RCC 7860 (cell line): ENCODE measurements at regions not wholly inside any gene's neighbourhood (a gene's known extent, or its start where the extent isn't known, plus 50 kb on each side); places are given as distances from the start of the nearest gene placed in this dataset.
A peak's percentile ranks its signal among the peaks of the same experiment; 100 is the strongest.
"Not testable (repeated sequence)": the region's sequence is repeated elsewhere in the genome, so short reads cannot be mapped to it uniquely, and the experiment has no call there.

Experiments used
- DNase-seq: peaks from one replicate; pipeline ENCODE4 v3.0.0-alpha.2; 2015; ENCODE audit warnings: low spot score
- FAIRE-seq: peaks from 2 replicates; lab custom pipeline; 2012; peaks lifted over from hg19 to GRCh38; lab: Jason Lieb, UNC

DNA sequence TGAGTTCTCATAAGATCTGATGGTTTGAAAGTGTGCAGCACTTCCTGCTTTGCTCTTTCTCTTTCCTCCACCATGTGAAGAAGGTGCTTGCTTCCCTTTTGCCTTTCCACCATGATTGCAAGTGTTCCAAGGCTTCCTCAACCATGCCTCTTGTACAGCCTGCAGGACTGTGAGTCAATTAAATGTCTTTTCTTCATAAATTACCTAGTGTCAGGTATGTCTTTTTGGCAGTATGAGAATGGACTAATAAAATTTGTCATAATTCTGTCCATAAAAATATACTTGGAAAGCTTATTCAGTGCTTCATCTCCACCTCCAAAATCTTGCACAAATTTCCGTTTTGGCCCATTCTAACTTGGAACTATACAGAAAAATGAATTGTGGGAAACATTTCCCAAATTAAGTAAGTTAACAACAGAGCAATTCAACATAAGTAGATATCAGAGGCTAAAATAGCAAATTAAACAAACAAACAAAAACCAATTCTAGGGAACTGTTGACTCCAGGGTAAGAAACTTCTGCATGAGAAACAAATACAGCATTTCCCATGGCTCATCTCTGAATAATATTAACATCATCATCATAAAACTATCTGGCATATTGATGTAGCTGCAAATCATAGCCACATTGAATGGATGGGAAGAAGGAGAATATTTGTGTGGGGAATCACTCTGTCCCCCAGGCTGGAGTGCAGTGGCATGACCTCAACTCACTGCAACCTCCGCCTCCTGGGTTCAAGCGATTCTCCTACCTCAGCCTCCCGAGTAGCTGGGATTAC is 459.5 kb upstream of the FAR2 start:
- DNase-seq (no peak), FAIRE-seq (no peak)

DNA sequence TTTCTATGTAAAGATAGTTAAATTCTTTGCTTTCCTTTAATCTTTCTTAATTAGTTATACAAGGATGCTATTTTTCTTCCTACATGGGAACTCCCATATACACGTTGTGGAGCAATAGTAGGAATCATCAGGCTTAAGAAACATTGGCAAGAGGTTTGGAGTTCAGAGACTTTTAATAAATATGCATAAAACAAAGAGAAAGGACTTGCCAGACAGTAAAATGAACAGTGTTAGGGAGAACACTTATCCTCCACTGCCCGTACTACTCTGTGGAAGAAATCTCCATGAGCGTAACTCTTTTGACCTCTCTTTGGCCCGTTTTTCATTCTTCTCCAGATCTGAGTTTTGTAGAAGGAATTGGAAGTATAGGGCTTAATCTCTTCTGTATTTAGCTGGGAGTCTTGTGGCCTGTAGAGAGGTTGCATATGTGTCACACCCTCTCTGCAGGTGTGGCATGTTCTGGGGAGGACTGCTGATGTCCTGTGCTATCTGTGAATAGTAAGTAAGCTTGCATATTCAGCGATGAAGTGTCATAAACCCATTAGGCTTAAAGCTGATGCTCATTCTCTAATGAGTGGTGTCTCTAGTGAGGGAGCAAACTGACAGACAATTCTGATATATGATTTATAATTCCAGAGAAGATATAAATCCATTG is 455.4 kb upstream of the FAR2 start:
- FAIRE-seq = no peak
- DNase-seq = no peak

DNA sequence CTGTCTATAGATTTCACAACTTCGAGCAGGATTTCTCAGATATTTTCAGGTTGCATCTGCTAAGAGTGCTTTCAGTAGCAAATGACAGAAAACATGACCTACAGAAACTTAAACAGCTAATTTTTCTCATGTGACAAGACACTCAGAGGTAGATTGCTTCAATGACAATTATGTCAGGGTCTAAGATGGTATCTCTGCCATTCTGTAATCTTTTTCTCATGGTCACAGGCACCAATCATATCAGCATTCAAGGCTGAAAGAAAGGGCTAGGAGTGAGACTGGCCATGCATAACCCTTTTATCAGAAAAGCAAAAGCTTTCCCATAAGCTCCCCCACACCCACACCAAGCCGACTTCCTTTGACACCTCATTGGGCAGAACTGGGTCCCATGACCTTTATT is 450.5 kb upstream of the FAR2 start:
- DNase-seq (no peak), FAIRE-seq (no peak)

DNA sequence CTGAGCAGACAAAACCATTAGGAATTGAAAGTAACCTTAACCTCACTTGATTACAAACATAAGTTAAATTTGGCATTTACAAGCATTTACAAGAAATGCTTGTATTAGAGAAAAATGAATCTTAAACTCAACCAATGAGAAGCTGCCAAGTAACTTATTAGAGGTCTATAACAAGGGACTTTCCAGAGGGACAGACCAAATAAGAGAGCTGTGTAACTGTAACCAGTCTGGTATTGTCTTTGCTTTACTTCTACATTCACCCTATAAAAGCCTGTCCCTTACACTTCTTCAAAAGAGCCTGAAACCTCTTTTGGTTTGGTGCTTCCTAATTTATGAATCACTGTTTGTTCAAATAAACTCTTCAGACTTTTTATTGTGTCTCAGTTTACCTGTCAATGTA is 450.0 kb upstream of the FAR2 start:
- no peak for FAIRE-seq
- no peak for DNase-seq

DNA sequence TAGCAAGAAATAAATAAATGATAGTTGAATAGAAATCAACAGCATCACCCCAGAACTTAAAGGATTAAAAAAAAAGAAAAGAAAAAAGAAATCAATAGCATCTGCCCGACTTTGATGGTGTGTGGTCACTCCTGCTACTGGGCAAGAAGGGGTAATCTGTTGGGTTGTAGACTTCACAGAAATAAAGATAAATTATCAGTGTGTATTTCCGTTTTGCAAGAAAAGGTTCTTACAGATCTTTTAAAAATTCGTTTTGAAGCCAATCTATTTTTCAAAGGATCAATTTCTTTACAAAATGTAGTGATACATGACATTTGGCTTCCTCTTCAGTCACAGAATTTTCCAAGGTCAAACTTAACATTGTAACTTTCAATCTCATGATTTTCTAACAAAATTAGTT is 448.9 kb upstream of the FAR2 start:
- FAIRE-seq (no peak), DNase-seq (no peak)

DNA sequence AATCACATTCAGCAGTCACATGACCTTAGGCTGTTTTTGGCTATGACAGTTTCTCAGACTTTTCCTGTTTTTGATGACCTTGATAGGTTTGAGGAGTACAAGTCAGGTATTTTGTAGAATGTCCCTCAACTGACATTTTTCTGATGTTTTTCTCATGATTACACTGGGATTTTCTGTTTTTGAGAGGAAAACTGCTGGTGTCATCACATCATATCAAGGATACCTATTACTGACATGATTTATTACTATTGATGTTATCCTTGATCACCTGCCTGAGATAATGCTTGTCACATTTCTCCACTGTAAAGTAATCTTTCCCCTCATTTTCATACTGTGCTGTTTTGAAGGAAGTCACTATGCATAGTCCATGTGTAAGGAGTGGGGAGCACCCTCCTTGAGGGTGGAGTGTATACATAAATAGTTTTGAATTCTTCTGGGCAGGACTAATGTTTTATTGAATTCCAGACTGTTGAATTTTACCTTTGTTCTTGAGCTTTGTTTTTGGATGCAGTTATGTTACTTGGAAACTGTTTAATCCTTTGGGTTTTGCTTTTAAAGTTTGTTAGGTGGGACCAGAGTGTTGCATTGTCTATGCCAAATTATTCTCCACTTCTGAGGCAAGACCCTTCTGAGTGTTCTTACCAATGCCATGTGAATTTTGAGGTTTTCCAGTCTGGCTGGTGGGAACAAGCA is 444.5 kb upstream of the FAR2 start:
- FAIRE-seq = no peak
- no peak for DNase-seq

DNA sequence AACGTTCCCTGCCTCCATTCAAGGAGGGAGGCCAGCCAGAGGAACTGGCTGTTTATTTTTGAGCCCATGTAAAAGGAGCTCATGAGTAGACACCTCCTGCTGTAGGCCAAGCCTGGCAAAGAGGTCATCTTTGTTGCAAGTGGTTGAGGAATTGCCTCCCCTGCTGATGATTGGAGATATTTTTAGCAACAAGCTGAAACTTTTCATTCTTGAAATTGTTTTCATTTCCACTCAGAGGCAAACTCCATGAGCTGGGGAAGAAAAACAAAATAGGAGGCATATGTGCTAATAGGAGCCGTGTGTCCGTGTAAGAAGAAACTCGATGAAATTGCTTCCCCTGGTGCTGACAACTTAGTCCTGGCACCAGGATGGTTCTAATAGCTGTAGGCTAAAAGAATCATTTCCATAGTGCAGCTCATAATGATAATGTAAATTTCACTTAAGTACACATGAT is 440.1 kb upstream of the FAR2 start:
- no peak for DNase-seq
- FAIRE-seq = no peak

DNA sequence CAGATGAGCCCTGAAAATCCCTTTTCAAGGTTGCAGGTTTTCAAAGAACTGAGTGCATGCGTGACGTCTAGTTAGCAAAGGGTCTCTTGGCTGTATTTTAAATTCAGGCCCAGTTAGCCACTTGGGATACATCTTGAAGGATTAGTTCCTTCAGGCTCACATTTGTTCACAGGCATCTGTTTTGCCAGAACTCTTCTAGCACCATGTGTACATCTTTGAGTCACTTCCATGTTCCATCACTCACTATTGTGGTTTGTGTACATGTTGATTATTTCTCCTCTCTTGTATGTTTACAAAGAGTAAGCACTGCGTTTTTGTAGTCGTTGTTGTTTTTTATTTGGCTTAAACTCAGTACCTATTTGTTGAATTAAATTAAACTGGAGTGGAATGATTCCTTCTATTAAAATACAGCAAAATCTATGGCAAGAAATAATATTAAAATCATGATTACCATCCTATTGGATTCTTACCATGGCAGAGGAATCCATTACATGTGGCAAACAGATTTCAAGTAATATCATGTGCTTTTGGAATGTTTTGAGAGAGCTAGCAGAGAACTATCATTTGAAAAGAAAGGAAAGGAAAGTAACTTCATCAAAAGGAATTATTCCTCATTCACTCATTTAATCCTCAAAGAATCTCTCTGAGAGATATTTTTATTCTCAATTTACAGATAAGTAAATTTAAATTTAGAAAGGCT is 438.9 kb upstream of the FAR2 start:
- DNase-seq = no peak
- no peak for FAIRE-seq

DNA sequence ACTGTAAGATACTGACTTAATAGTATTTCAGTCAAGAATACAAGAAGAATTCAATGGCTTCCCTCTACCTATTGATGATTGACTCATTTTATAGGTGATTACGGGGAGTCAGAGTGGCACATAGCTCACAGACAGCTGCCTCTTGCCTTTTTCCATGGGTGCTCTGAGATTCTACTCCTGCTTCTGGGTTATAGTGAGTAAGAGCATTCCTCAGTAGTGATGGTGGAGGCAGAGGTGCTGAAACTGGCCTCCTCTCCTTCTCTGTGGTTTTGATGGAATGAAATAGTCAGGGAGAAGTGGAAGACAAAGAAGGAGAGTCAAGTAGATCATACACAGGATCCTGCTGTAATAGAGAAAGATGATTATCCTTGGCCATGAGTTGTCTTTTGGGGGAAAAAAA is 438.2 kb upstream of the FAR2 start:
- no peak for FAIRE-seq

DNA sequence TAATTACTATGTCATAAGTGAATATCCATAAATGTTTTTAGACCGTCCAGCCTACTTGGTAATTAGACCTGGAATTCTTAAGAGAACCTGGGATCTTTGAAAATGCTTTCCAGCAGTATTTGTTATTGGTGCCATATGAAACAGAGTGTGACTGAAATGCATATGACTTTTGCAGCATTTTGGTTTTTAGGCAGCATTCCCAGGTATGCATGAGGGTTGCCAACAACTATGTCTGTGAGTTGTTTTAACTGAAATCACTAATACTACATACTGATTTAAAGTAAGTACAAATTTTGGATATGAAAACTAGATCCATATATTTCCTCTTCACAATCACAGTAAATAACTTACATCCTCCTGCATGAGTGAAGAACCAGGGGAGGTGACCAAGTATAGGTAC is 437.7 kb upstream of the FAR2 start:
- FAIRE-seq (no peak), DNase-seq (no peak)

More for the DNA sequence above, 438.2 kb upstream of the FAR2 start:
- DNase-seq = peak; percentile 44

DNA sequence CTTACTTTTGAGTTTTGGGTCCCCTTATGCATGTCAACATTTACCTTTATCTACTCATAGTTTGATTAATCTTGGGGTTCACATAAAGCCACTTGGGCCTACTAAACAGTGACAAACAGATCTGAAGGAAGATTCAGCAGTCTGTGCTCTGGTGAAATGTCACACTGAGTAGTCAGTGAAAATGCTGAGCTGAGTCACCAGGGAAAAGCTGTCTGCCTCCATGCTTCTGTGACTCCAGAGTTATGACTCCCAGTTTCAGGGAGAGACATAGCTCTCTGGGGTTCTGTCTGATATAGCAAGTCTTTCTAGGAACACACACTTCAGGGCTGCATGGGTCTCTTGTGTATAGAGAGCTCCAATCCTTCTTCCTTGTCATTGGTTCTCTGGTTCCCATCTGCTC is 406.3 kb upstream of the FAR2 start:
- FAIRE-seq (peak; percentile 44), DNase-seq (peak; percentile 49)

DNA sequence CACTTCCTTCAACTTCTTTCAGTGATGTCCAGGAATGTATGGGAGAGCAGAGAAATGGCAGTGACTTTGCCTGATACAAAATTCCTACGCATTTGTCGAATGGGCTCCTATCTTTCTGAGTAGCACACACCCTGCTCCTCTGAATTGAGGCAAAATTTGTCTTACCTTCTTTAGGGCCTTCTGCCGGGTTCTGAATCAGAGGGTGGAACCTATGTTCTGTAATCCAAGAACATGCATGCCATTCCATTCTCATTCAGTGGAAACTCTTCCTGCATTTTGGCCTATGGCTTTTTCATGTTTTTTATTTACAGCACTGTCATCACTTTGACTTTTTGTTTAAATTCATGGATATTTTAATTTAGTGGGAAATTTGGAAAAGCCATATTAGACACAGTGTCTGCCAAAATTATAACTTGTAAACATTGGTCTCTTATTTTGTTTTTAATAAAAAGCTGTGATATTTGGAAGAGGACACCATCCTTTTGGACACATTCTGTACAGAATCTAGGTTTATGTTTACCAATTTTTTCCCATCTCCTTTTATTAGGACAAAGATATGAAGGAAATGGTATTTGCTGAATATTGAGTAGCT is 402.2 kb upstream of the FAR2 start:
- FAIRE-seq = no peak
- DNase-seq = no peak

DNA sequence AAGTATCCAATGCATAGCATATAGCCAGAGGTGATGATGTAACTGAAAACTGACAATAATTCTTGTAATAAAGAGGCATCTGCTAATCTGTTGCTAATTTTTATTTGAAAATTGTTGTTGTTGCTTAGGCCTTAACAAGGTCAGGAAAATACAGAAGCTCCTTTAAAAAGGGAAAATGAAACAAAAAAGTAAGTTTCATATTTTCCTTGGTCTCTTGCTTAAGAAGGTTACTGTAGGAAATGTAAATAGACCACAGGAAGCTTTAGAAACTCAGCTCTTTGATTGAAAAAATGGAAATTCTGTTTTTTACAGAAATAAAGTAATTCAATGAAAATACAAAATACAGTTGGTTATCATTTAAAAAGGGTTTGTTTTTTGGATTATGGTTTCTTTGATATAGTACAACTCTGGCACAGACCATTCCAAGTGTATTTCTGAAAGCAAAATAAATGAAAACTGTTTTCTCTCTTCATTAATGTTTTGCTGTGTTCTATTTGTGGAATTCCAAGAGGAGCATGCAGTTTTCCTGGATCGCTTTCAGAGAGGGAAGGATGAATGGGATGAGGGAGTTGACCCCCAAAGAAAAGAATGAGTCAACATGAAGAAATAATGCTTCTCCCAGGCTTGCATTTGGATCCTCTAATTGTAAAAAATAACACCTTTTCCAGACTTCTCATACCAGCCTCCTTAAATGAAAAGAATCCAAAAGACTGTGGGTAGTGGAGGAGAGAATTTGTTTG is 398.0 kb upstream of the FAR2 start:
- FAIRE-seq = no peak
- DNase-seq = no peak

DNA sequence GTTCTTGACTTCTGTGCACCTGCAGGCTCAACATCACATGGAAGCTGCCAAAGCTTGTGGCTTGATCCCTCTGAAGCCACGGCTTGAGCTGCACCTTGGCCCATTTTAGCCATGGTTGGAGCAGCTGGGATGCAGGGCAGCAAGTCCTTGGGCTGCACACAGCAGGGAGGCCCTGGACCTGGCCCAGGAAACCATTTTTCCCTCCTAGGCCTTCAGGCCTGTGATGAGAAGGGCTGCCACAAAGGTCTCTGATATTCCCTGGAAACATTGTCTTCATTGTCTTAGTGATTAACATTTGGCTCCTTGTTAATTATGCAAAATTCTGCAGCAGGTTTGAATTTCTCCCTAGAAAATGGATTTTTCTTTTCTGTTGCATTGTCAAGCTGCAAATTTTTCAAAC is 394.1 kb upstream of the FAR2 start:
- no peak for DNase-seq
- no peak for FAIRE-seq

DNA sequence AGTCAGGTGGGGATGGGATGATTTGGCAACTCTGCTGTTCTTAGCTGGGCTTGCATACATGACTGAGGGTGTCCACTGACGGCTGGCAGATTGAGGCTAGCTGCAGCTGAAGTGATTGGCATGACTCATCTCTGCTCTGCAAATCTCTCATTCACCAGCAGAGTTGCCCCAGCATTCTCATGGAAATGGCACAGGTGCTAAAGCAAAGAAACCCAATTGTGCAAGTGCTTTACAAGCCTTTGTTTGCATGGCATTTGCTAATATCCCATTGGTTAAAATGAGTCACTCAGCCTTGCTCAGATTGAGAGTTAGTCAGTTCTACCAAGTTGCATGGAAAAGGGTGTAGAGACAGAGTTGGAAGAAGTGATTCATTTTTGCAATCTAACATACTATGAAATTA is 389.7 kb upstream of the FAR2 start:
- FAIRE-seq = no peak
- no peak for DNase-seq

DNA sequence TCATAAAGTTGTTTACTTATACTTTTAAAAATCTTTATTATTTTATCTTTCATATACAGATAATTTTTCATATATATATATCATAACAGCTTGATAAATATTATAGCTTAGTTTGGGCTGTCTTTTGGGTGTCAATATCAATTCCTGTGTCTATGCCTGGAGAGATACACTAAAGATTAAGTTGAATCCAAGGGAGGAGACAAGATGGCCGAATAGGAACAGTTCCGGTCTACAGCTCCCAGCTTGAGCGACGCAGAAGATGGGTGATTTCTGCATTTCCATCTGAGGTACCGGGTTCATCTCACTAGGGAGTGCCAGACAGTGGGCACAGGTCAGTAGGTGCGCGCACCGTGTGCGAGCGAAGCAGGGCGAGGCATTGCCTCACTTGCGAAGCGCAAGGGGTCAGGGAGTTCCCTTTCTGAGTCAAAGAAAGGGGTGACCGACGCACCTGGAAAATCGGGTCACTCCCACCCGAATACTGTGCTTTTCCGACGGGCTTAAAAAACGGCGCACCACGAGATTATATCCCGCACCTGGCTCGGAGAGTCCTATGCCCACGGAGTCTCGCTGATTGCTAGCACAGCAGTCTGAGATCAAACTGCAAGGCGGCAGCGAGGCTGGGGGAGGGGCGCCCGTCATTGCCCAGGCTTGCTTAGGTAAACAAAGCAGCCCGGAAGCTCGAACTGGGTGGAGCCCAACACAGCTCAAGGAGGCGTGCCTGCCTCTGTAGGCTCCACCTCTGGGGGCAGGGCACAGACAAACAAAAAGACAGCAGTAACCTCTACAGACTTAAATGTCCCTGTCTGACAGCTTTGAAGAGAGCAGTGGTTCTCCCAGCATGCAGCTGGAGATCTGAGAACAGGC is 388.8 kb upstream of the FAR2 start:
- not testable (repeated sequence) for FAIRE-seq, DNase-seq

DNA sequence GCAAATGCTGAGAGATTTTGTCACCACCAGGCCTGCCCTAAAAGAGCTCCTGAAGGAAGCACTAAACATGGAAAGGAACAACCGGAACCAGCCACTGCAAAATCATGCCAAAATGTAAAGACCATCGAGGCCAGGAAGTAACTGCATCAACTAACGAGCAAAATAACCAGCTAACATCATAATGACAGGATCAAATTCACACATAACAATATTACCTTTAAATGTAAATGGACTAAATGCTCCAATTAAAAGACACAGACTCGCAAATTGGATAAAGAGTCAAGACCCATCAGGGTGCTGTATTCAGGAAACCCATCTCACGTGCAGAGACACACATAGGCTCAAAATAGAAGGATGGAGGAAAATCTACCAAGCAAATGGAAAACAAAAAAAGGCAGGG is 387.2 kb upstream of the FAR2 start:
- FAIRE-seq, DNase-seq: not testable (repeated sequence)

DNA sequence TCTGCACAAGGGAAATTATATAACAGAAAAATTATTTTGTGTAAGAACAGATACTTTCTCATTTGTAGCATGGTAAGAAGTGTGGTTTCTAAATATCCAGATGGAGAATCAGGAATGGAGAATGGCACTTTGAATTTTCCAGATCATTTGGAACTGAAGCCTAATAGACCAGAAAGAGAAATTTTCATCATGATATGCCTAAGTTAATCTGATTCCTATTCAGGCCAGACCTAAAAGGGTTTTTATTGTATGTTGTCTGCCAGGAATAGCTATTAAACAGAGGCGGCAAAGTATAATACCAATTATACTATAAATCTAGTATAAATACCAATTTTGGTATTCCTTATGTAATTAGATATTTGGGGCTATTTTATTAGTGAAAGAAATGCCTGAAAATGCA is 382.7 kb upstream of the FAR2 start:
- no peak for FAIRE-seq
- DNase-seq = no peak

DNA sequence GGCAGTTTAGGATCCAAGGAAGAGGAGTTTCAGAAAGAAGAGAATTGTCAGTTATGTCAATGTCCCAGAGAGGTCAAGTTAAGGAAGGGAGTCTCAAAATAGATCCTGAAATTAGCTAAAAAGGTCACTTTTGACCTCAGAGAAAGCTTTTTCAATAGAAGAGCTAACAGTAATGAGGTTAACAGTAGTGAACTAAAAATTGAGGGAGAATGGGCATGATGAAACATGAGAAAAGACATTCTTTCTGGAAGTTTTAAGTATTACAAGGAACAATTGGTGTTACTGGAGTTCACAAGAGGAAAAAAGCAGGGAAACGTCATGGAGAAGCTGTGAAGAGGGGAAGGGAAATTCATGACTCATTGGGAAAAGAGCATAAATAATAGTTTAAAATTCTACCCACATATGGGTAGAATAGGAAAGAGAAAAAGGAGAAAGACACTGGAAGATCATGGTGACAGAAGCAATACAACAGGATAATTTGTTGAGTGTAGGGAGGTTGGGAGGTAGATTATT is 381.2 kb upstream of the FAR2 start:
- FAIRE-seq (no peak), DNase-seq (no peak)
